Right renal pelvis (tissue), 4 donors: ENCODE measurements at regions not wholly inside any gene's neighbourhood (a gene's known extent, or its start where the extent isn't known, plus 50 kb on each side); places are given as distances from the start of the nearest gene placed in this dataset.
"Not testable (repeated sequence)": the region's sequence is repeated elsewhere in the genome, so short reads cannot be mapped to it uniquely, and the experiment has no call there.

Experiments
- DNase-seq, 4 donors: peaks; one replicate each; pipeline ENCODE4 v3.0.0-alpha.2; 2013; ENCODE audit warnings: low read depth in 4 of 4, low spot score in 3 of 4, missing footprints in 1 of 4

GRCh38 chr5:69000216-69000919, 93.4 kb upstream of the SLC30A5 start:
- DNase-seq = no peak

GRCh38 chr5:69000949-69001348, 92.9 kb upstream of the SLC30A5 start:
- DNase-seq = no peak

GRCh38 chr5:69001627-69002026, 92.2 kb upstream of the SLC30A5 start:
- DNase-seq = no peak

GRCh38 chr5:69004127-69004526, 89.7 kb upstream of the SLC30A5 start:
- no peak for DNase-seq

- no peak for DNase-seq
These were observed 89.1 kb upstream of the SLC30A5 start for GRCh38 chr5:69004676-69005075.

- no peak for DNase-seq
These were observed 87.8 kb upstream of the SLC30A5 start for GRCh38 chr5:69006030-69006429.

- DNase-seq = no peak
These were observed 86.7 kb upstream of the SLC30A5 start for GRCh38 chr5:69007163-69007562.

- DNase-seq = peak; percentile 32 to 56 (median 53)
These were observed 86.0 kb upstream of the SLC30A5 start for GRCh38 chr5:69007726-69008368.

- no peak for DNase-seq
These were observed 83.3 kb upstream of the SLC30A5 start for GRCh38 chr5:69010476-69010875.

GRCh38 chr5:69011910-69012309, 81.9 kb upstream of the SLC30A5 start:
- DNase-seq = no peak

- no peak for DNase-seq
These were observed 80.3 kb upstream of the SLC30A5 start for GRCh38 chr5:69013481-69013880.

GRCh38 chr5:69014007-69014406, 79.8 kb upstream of the SLC30A5 start:
- not testable (repeated sequence) for DNase-seq

- no peak for DNase-seq
These were observed 74.0 kb upstream of the SLC30A5 start for GRCh38 chr5:69019668-69020375.

GRCh38 chr5:69024241-69024651, 69.6 kb upstream of the SLC30A5 start:
- no peak for DNase-seq

- DNase-seq = no peak
These were observed 64.5 kb upstream of the SLC30A5 start for GRCh38 chr5:69029292-69029691.

- no peak for DNase-seq
These were observed 63.3 kb upstream of the SLC30A5 start for GRCh38 chr5:69030358-69031062.

GRCh38 chr5:69032009-69032408, 61.8 kb upstream of the SLC30A5 start:
- no peak for DNase-seq

- no peak for DNase-seq
These were observed 60.1 kb upstream of the SLC30A5 start for GRCh38 chr5:69033690-69034089.

GRCh38 chr5:69034898-69035297, 58.9 kb upstream of the SLC30A5 start:
- DNase-seq = no peak

GRCh38 chr5:69035665-69036064, 58.1 kb upstream of the SLC30A5 start:
- no peak for DNase-seq

- no peak for DNase-seq
These were observed 55.3 kb upstream of the SLC30A5 start for GRCh38 chr5:69038539-69038938.
